ENCODE measurements at regions not wholly inside any gene's neighbourhood (a gene's known extent, or its start where the extent isn't known, plus 50 kb on each side); places are given as distances from the start of the nearest gene placed in this dataset.

- Histone ChIP-seq H3K4me1 (ENCODE audit: insufficient read depth, insufficient read length) (no peaks in the 10 kb centered on the region), H3K4me3 (ENCODE audit: insufficient read length, low read depth) (no peak overlapping the region), H3K9me3 (ENCODE audit: insufficient read depth, low read length) (peaks cover 34% of the 10 kb centered on the region), H3K9ac (ENCODE audit: insufficient read length, low read depth) (no peak overlapping the region), H3K36me3 (ENCODE audit: insufficient read depth, insufficient read length, low read length) (no peaks in the 10 kb centered on the region), H3K27me3 (ENCODE audit: insufficient read depth, insufficient read length) (peaks cover 100% of the 10 kb centered on the region)
- TF ChIP-seq YY1 (IDR thresholded peaks at IDR 0.05; ENCODE audit: insufficient read depth, insufficient read length) (no peak), ZNF274 (IDR thresholded peaks at IDR 0.05; ENCODE audit: low read depth, low read length) (no peak), SUZ12 (IDR thresholded peaks at IDR 0.05; ENCODE audit: extremely low read depth, insufficient read depth, insufficient read length) (no peak)
- DNase-seq (ENCODE audit: low read depth, low spot score), result peak; percentile 38
Measured at GRCh38 chr20:22430154-22430745, 154.1 kb downstream of the FOXA2 start.

GRCh38 chr20:22429175-22430153 is 154.9 kb downstream of the FOXA2 start:
- no peak overlapping the region for H3K4me3 ChIP-seq (ENCODE audit: insufficient read length, low read depth)
- H3K9ac ChIP-seq (ENCODE audit: insufficient read length, low read depth), result no peak overlapping the region
- DNase-seq (ENCODE audit: low read depth, low spot score), result no peak
- peaks cover 99% of the 10 kb centered on the region for H3K27me3 ChIP-seq (ENCODE audit: insufficient read depth, insufficient read length)
- H3K36me3 ChIP-seq (ENCODE audit: insufficient read depth, insufficient read length, low read length), result no peaks in the 10 kb centered on the region
- peaks cover 31% of the 10 kb centered on the region for H3K9me3 ChIP-seq (ENCODE audit: insufficient read depth, low read length)
- no peaks in the 10 kb centered on the region for H3K4me1 ChIP-seq (ENCODE audit: insufficient read depth, insufficient read length)
- TF ChIP-seq YY1 (IDR thresholded peaks at IDR 0.05; ENCODE audit: insufficient read depth, insufficient read length) (no peak), ZNF274 (IDR thresholded peaks at IDR 0.05; ENCODE audit: low read depth, low read length) (no peak), SUZ12 (IDR thresholded peaks at IDR 0.05; ENCODE audit: extremely low read depth, insufficient read depth, insufficient read length) (no peak)

- Histone ChIP-seq H3K4me1 (ENCODE audit: insufficient read depth, insufficient read length) (no peaks in the 10 kb centered on the region), H3K9me3 (ENCODE audit: insufficient read depth, low read length) (peaks cover 25% of the 10 kb centered on the region), H3K36me3 (ENCODE audit: insufficient read depth, insufficient read length, low read length) (no peaks in the 10 kb centered on the region), H3K9ac (ENCODE audit: insufficient read length, low read depth) (no peak overlapping the region), H3K27me3 (ENCODE audit: insufficient read depth, insufficient read length) (peaks cover 99% of the 10 kb centered on the region), H3K4me3 (ENCODE audit: insufficient read length, low read depth) (no peak overlapping the region)
- DNase-seq (ENCODE audit: low read depth, low spot score), result no peak
- no peak for TF ChIP-seq ZNF274 (IDR thresholded peaks at IDR 0.05; ENCODE audit: low read depth, low read length)
- no peak for TF ChIP-seq YY1 (IDR thresholded peaks at IDR 0.05; ENCODE audit: insufficient read depth, insufficient read length)
- TF ChIP-seq SUZ12 (IDR thresholded peaks at IDR 0.05; ENCODE audit: extremely low read depth, insufficient read depth, insufficient read length), result no peak
Measured at GRCh38 chr20:22428051-22428450, 156.3 kb downstream of the FOXA2 start.

- no peak for DNase-seq (ENCODE audit: low read depth, low spot score)
- Histone ChIP-seq H3K4me3 (ENCODE audit: insufficient read length, low read depth) (no peak overlapping the region), H3K9ac (ENCODE audit: insufficient read length, low read depth) (no peak overlapping the region), H3K27me3 (ENCODE audit: insufficient read depth, insufficient read length) (peaks cover 93% of the 10 kb centered on the region), H3K9me3 (ENCODE audit: insufficient read depth, low read length) (peaks cover 25% of the 10 kb centered on the region), H3K36me3 (ENCODE audit: insufficient read depth, insufficient read length, low read length) (no peaks in the 10 kb centered on the region), H3K4me1 (ENCODE audit: insufficient read depth, insufficient read length) (no peaks in the 10 kb centered on the region)
- TF ChIP-seq YY1 (IDR thresholded peaks at IDR 0.05; ENCODE audit: insufficient read depth, insufficient read length) (no peak), ZNF274 (IDR thresholded peaks at IDR 0.05; ENCODE audit: low read depth, low read length) (no peak), SUZ12 (IDR thresholded peaks at IDR 0.05; ENCODE audit: extremely low read depth, insufficient read depth, insufficient read length) (no peak)
Measured at GRCh38 chr20:22426772-22427171, 157.6 kb downstream of the FOXA2 start.

- DNase-seq (ENCODE audit: low read depth, low spot score), result no peak
- H3K9ac ChIP-seq (ENCODE audit: insufficient read length, low read depth), result no peak overlapping the region
- H3K4me1 ChIP-seq (ENCODE audit: insufficient read depth, insufficient read length), result no peaks in the 10 kb centered on the region
- peaks cover 25% of the 10 kb centered on the region for H3K9me3 ChIP-seq (ENCODE audit: insufficient read depth, low read length)
- TF ChIP-seq YY1 (IDR thresholded peaks at IDR 0.05; ENCODE audit: insufficient read depth, insufficient read length) (no peak), SUZ12 (IDR thresholded peaks at IDR 0.05; ENCODE audit: extremely low read depth, insufficient read depth, insufficient read length) (no peak), ZNF274 (IDR thresholded peaks at IDR 0.05; ENCODE audit: low read depth, low read length) (no peak; the same call in 1 of the 2 replicates)
- H3K36me3 ChIP-seq (ENCODE audit: insufficient read depth, insufficient read length, low read length), result no peaks in the 10 kb centered on the region
- H3K27me3 ChIP-seq (ENCODE audit: insufficient read depth, insufficient read length), result peaks cover 90% of the 10 kb centered on the region
- no peak overlapping the region for H3K4me3 ChIP-seq (ENCODE audit: insufficient read length, low read depth)
Measured at GRCh38 chr20:22425344-22426295, 158.8 kb downstream of the FOXA2 start.

GRCh38 chr20:22423190-22423832 is 161.1 kb downstream of the FOXA2 start:
- Histone ChIP-seq H3K4me3 (ENCODE audit: insufficient read length, low read depth) (no peak overlapping the region), H3K27me3 (ENCODE audit: insufficient read depth, insufficient read length) (peaks cover 76% of the 10 kb centered on the region), H3K36me3 (ENCODE audit: insufficient read depth, insufficient read length, low read length) (no peaks in the 10 kb centered on the region), H3K9ac (ENCODE audit: insufficient read length, low read depth) (no peak overlapping the region), H3K4me1 (ENCODE audit: insufficient read depth, insufficient read length) (no peaks in the 10 kb centered on the region), H3K9me3 (ENCODE audit: insufficient read depth, low read length) (peaks cover 25% of the 10 kb centered on the region)
- no peak for DNase-seq (ENCODE audit: low read depth, low spot score)
- TF ChIP-seq YY1 (IDR thresholded peaks at IDR 0.05; ENCODE audit: insufficient read depth, insufficient read length) (no peak), ZNF274 (IDR thresholded peaks at IDR 0.05; ENCODE audit: low read depth, low read length) (no peak), SUZ12 (IDR thresholded peaks at IDR 0.05; ENCODE audit: extremely low read depth, insufficient read depth, insufficient read length) (no peak)
